ENCODE measurements at regions not wholly inside any gene's neighbourhood (a gene's known extent, or its start where the extent isn't known, plus 50 kb on each side); places are given as distances from the start of the nearest gene placed in this dataset.

GRCh38 chr13:67392014-67392413 lies 161.9 kb upstream of the PCDH9 start:
- H3K27me3 ChIP-seq (ENCODE audit: control insufficient read depth in 2 of 2, insufficient read depth in 2 of 2, low read length in 2 of 2) = no peaks in the 10 kb centered on the region
- H3K4me2 ChIP-seq (ENCODE audit: insufficient read depth, low read length) = no peak overlapping the region
- CTCF ChIA-PET (ENCODE audit: low intra/inter-chr PET ratio) = no interaction called here
- no peak overlapping the region for H2AFZ ChIP-seq (ENCODE audit: low read depth, low read length)
- no peaks in the 10 kb centered on the region for H4K20me1 ChIP-seq (replicated peaks; ENCODE audit: control insufficient read depth, insufficient read depth, low read length)
- no peaks in the 10 kb centered on the region for H3K9me1 ChIP-seq (ENCODE audit: control insufficient read depth, insufficient read depth, low read length)
- no peaks in the 10 kb centered on the region for H3K9me3 ChIP-seq (replicated peaks; ENCODE audit: control insufficient read depth, insufficient read depth, low read depth, low read length)
- no peak overlapping the region for H3K4me3 ChIP-seq
- H3K79me2 ChIP-seq (ENCODE audit: control insufficient read depth, insufficient read depth, low read length) = no peaks in the 10 kb centered on the region
- no peak for DNase-seq (ENCODE audit: extremely low read depth in 1 of 4, low spot score in 3 of 4)
- ATAC-seq = no peak
- intact Hi-C loops (cut with micrococcal nuclease) = no loop called here
- H3K4me1 ChIP-seq (replicated peaks in 1 of 2; ENCODE audit: control insufficient read depth in 2 of 2, insufficient read depth in 2 of 2, low read length in 2 of 2) = no peaks in the 10 kb centered on the region
- BruUV-seq (replicated peaks) = no TSS peak
- H3K27ac ChIP-seq (ENCODE audit: extremely low read depth, low read depth, low read length) = no peak overlapping the region
- no peaks in the 10 kb centered on the region for H3K36me3 ChIP-seq (ENCODE audit: control insufficient read depth, insufficient read depth, low read length)
- H3K9ac ChIP-seq (ENCODE audit: insufficient read depth in 1 of 2, low read depth in 2 of 2, low read length in 2 of 2) = no peak overlapping the region
- POLR2A ChIA-PET = no interaction called here
- in situ Hi-C loops (cut with MboI) = no loop called here
- FAIRE-seq = no peak
- TF ChIP-seq ELF4 (CRISPR knock-in tag; IDR thresholded peaks at IDR 0.05) (no peak), NFXL1 (CRISPR knock-in tag; IDR thresholded peaks at IDR 0.05) (no peak), PREB (CRISPR knock-in tag; IDR thresholded peaks at IDR 0.05) (no peak), ZHX1 (conservative IDR thresholded peaks at IDR 0.05; ENCODE audit: low read length) (no peak), AFF1 (IDR thresholded peaks at IDR 0.05; ENCODE audit: low read depth in 1 of 2, partially characterized antibody in 2 of 2) (no peak), ZNF589 (CRISPR knock-in tag; IDR thresholded peaks at IDR 0.05; ENCODE audit: low read depth) (no peak), SREBF1 (IDR thresholded peaks at IDR 0.05; ENCODE audit: borderline replicate concordance, low read depth, low read length) (no peak), ETS2 (tag; IDR thresholded peaks at IDR 0.05; ENCODE audit: borderline replicate concordance, poor library complexity, severe bottlenecking) (no peak), SIN3B (IDR thresholded peaks at IDR 0.05; ENCODE audit: low read depth) (no peak), ZNF232 (CRISPR knock-in tag; IDR thresholded peaks at IDR 0.05) (no peak), RNF2 (IDR thresholded peaks at IDR 0.05) (no peak), SETDB1 (IDR thresholded peaks at IDR 0.05; ENCODE audit: low read length) (no peak), ZNF274 (IDR thresholded peaks at IDR 0.05; ENCODE audit: borderline replicate concordance, low read depth, low read length) (no peak), ZNF699 (CRISPR knock-in tag; IDR thresholded peaks at IDR 0.05; ENCODE audit: insufficient replicate concordance) (no peak), MYBL2 (IDR thresholded peaks at IDR 0.05; ENCODE audit: low read depth) (no peak), MYBL2 (CRISPR knock-in tag; IDR thresholded peaks at IDR 0.05; ENCODE audit: borderline replicate concordance) (no peak)

Data from K562 (cell line).